HepG2 (cell line): ENCODE measurements at regions not wholly inside any gene's neighbourhood (a gene's known extent, or its start where the extent isn't known, plus 50 kb on each side); places are given as distances from the start of the nearest gene placed in this dataset.
"Not testable (repeated sequence)": the region's sequence is repeated elsewhere in the genome, so short reads cannot be mapped to it uniquely, and the experiment has no call there.

Source experiments
- ATAC-seq: fragments of 200-7000 bp; cut with Tn5 transposase; 3 replicates; pipeline ENCODE4 v1.9.1; 2020; ENCODE audit warnings: mild to moderate bottlenecking, moderate library complexity
- BruUV-seq: library from RNA; stranded (reverse); fragments of 400-500 nt; replicated peaks from 2 replicates; lab custom pipeline; 2021; lab: Mats Ljungman, UMichigan
- CTCF ChIA-PET: fragments of 300-600 bp; formaldehyde crosslinking; extraction: SDS; loops from one replicate; lab custom pipeline; 2021; ENCODE audit warnings: low total read pairs, inconsistent platforms, low intra/inter-chr PET ratio; lab: Yijun Ruan, JAX
- POLR2A ChIA-PET: fragments of 350-600 bp; sonication (Branson Sonifier 250); formaldehyde crosslinking; loops from one replicate; lab custom pipeline; 2020; ENCODE audit warnings: antibody characterized with exemption, inconsistent platforms; lab: Yijun Ruan, JAX
- DNase-seq: peaks from one replicate; pipeline ENCODE4 v3.0.0-alpha.2; 2015; ENCODE audit warnings: low spot score
- FAIRE-seq: peaks from 3 replicates; lab custom pipeline; 2011; peaks lifted over from hg19 to GRCh38; lab: Jason Lieb, UNC
- H2AFZ ChIP-seq: one replicate; pipeline ENCODE4 v1.6.1; 2011; ENCODE audit warnings: low read length, inconsistent platforms
- H3K27ac ChIP-seq: fragments of 300-600 bp; 3 replicates; pipeline ENCODE4 v1.8.0; 2011; ENCODE audit warnings: mixed run types, mild to moderate bottlenecking, mixed read lengths, low read length, inconsistent platforms; ENCODE audit not compliant: insufficient read depth; ENCODE audit errors: extremely low read length
- H3K27me3 ChIP-seq, 2 experiments: fragments of 200-600 bp in 1 of 2; 2 replicates in 1 of 2; 3 replicates in 1 of 2; pipeline versions ENCODE4 v1.6.0 to v1.8.0; 2011; ENCODE audit warnings: low read length in 2 of 2, mild to moderate bottlenecking in 2 of 2, moderate library complexity in 2 of 2, inconsistent platforms in 1 of 2; ENCODE audit not compliant: insufficient read depth in 2 of 2, control insufficient read depth in 1 of 2
- H3K36me3 ChIP-seq, 2 experiments: fragments of 200-600 bp in 1 of 2; replicated peaks in 1 of 2; 2 replicates in 1 of 2; 3 replicates in 1 of 2; pipeline versions ENCODE4 v1.5.1 to v1.8.0; 2011; ENCODE audit warnings: low read length in 2 of 2, inconsistent platforms in 1 of 2; ENCODE audit not compliant: insufficient read depth in 2 of 2, control insufficient read depth in 1 of 2
- H3K4me1 ChIP-seq: 2 replicates; pipeline ENCODE4 v1.5.1; 2012; ENCODE audit warnings: low read length, inconsistent platforms; ENCODE audit not compliant: insufficient read depth
- H3K4me2 ChIP-seq: 2 replicates; pipeline ENCODE4 v1.6.0; 2011; ENCODE audit warnings: low read depth, low read length, inconsistent platforms
- H3K4me3 ChIP-seq, 3 experiments: fragments of 200-600 bp in 1 of 3; sonication (generic), shearing (Covaris generic) in 1 of 3; replicated peaks in 1 of 3; 2 replicates each; pipeline ENCODE4 v1.5.1; 2011 to 2016; ENCODE audit warnings: low read length in 3 of 3, inconsistent platforms in 2 of 3, low read depth in 2 of 3, mild to moderate bottlenecking in 2 of 3, control low read depth in 1 of 3, mixed read lengths in 1 of 3; ENCODE audit not compliant: insufficient read depth in 1 of 3
- H3K79me2 ChIP-seq: one replicate; pipeline ENCODE4 v1.6.1; 2011; ENCODE audit warnings: low read length, inconsistent platforms; ENCODE audit not compliant: insufficient read depth
- H3K9ac ChIP-seq: 2 replicates; pipeline ENCODE4 v1.6.0; 2011; ENCODE audit warnings: mild to moderate bottlenecking, low read depth, low read length, inconsistent platforms; ENCODE audit not compliant: insufficient read depth
- H3K9me3 ChIP-seq: 2 replicates; pipeline ENCODE4 v1.5.1; 2012; ENCODE audit warnings: mild to moderate bottlenecking, low read length
- H4K20me1 ChIP-seq: 2 replicates; pipeline ENCODE4 v1.6.0; 2011; ENCODE audit warnings: inconsistent platforms, mild to moderate bottlenecking, low read length, moderate library complexity; ENCODE audit not compliant: insufficient read depth
- ATF7-NPFF ChIP-seq: sonication (generic); formaldehyde crosslinking; IDR thresholded peaks from 2 replicates; pipeline ENCODE4 v1.8.1; 2023; ENCODE audit warnings: mild to moderate bottlenecking, low read depth, missing genetic modification reagents, moderate library complexity
- CENPX ChIP-seq: sonication (generic); formaldehyde crosslinking; IDR thresholded peaks from 2 replicates; pipeline ENCODE4 v1.9.0; 2021; ENCODE audit warnings: mild to moderate bottlenecking, missing genetic modification reagents, moderate library complexity
- CHD2 ChIP-seq: IDR thresholded peaks from 2 replicates; pipeline ENCODE4 v1.6.1; 2011; ENCODE audit warnings: low read depth, low read length, improper control_type of control experiment
- FOXC1 ChIP-seq: sonication (generic); formaldehyde crosslinking; IDR thresholded peaks from 2 replicates; pipeline ENCODE4 v1.8.0; 2022; ENCODE audit warnings: mild to moderate bottlenecking, missing genetic modification reagents, borderline replicate concordance
- HMG20A ChIP-seq: IDR thresholded peaks from 2 replicates; pipeline ENCODE4 v1.6.1; 2016; ENCODE audit warnings: borderline replicate concordance
- SIN3B ChIP-seq: fragments of 150-350 bp; IDR thresholded peaks from 2 replicates; pipeline ENCODE4 v1.6.1; 2014; ENCODE audit warnings: low read length
- SYNCRIP ChIP-seq: fragments of 200-400 bp; formaldehyde crosslinking; IDR thresholded peaks from 2 replicates; pipeline ENCODE4 v1.6.1; 2018; ENCODE audit warnings: mild to moderate bottlenecking, low read depth, low read length; ENCODE audit not compliant: insufficient read depth
- ZNF460 ChIP-seq: sonication (generic); formaldehyde crosslinking; IDR thresholded peaks from 2 replicates; pipeline ENCODE4 v1.5.1; 2020; ENCODE audit warnings: missing genetic modification reagents, mild to moderate bottlenecking, borderline replicate concordance
- WGBS: methylation state at CpG from one replicate; pipeline ENCODE4 v1.1.6; 2017; ENCODE audit warnings: low lambda C conversion rate; 5-methylcytosine and 5-hydroxymethylcytosine counted together
- in situ Hi-C: cut with HindIII; loops from 2 replicates; pipeline ENCODE4 v1.10.0; 2017; ENCODE audit warnings: low pct_unique_long_range_greater_than_20kb; ENCODE audit not compliant: extremely low pct_ligation_motif_present
- intact Hi-C: fragments of 100-400 bp; cut with micrococcal nuclease; formaldehyde crosslinking; loops from one replicate; pipeline ENCODE4 v1.10.0; 2022; ENCODE audit not compliant: unreplicated experiment
- TF ChIP-seq, protein P1 (sequence below): sonication (generic); formaldehyde crosslinking; IDR thresholded peaks from 2 replicates; pipeline ENCODE4 v1.8.1; 2022; ENCODE audit warnings: mild to moderate bottlenecking, missing genetic modification reagents
- TF ChIP-seq, protein P2 (sequence below): sonication (generic); formaldehyde crosslinking; IDR thresholded peaks from 2 replicates; pipeline ENCODE4 v1.9.0; 2022; ENCODE audit warnings: missing genetic modification reagents, mild to moderate bottlenecking, borderline replicate concordance

DNA sequence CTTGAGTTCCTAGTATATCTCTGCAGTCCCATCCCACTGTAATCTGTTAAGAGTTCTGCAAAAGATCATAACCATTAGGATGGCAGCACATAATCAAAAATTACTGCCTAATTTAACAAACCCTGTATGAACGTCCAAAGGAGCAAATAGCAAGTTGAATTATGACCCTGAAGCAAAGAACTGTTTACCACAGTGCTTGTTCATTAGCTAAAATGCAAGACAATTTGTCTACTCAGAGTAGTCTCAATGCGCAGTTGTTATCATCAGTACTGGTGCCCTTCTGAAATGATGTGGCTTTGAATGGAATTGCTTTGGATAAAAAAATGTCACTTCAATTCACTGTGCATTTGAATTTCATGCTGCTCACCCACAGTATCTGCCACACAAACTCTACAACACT, 817.0 kb downstream of the SORCS1 start (continued):
- TF ChIP-seq FOXC1 (CRISPR knock-in tag) (no peak), SYNCRIP (no peak), ZNF460 (no peak)

DNA sequence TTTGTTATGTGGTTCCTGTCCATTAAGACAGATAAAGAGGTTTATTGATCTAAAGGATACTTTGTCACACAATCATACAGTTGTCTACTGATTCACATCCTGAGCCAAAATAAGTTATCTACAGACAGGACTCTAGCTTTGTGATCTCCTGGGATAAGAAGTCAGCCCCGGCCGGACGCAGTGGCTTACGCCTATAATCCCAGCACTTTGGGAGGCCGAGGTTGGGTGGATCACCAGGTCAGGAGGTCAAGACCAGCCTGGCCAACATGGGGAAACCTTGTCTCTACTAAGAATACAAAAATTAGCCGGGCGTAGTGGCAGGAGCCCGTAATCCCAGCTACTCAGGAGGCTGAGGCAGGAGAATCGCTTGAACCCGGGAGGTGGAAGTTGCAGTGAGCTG, 821.0 kb downstream of the SORCS1 start:
- intact Hi-C loops, in situ Hi-C loops, FAIRE-seq, CTCF ChIA-PET, H3K4me2 ChIP-seq, POLR2A ChIA-PET, H3K79me2 ChIP-seq, ATAC-seq, DNase-seq, H3K9ac ChIP-seq, H3K4me1 ChIP-seq, H3K4me3 ChIP-seq, H3K27ac ChIP-seq, H2AFZ ChIP-seq, H3K27me3 ChIP-seq, BruUV-seq, H3K36me3 ChIP-seq, H4K20me1 ChIP-seq: not testable (repeated sequence)
- WGBS: 17% methylated on average over 6 of the region's 10 CpGs
- H3K9me3 ChIP-seq: peaks cover 70% of the 10 kb centered on the region

DNA sequence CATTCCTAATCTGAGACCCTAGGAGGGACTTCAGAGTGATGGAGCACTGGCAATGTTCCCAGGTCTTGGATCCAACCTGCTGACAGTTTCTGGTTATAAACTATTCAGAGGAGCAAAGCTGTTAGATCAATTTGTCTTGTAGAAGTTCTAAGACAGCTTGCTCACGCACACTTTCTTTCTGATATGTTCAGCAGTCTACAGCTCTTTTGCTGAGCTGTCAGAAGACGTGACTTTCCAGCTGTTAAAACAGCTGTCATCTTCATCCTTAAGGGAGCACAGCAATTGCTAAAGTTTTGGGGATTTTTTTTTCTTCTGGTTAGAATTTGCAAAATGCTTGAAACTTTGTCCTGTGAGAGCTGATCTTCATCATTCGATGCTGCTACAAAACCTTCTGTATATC, 823.1 kb downstream of the SORCS1 start:
- Histone ChIP-seq H3K4me3 (no peak overlapping the region), H3K9ac (no peak overlapping the region), H3K9me3 (peaks cover 79% of the 10 kb centered on the region), H4K20me1 (no peaks in the 10 kb centered on the region), H3K27ac (no peak overlapping the region), H3K36me3 (no peaks in the 10 kb centered on the region)
- intact Hi-C loops: no loop called here
- no TSS peak for BruUV-seq
- CTCF ChIA-PET: no interaction called here
- no peak for DNase-seq
- WGBS: 23% methylated on average over 3 of the region's 3 CpGs
- TF ChIP-seq, protein P1, sequence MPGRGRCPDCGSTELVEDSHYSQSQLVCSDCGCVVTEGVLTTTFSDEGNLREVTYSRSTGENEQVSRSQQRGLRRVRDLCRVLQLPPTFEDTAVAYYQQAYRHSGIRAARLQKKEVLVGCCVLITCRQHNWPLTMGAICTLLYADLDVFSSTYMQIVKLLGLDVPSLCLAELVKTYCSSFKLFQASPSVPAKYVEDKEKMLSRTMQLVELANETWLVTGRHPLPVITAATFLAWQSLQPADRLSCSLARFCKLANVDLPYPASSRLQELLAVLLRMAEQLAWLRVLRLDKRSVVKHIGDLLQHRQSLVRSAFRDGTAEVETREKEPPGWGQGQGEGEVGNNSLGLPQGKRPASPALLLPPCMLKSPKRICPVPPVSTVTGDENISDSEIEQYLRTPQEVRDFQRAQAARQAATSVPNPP (CRISPR knock-in tag): no peak
- TF ChIP-seq SIN3B (no peak), CHD2 (no peak), ATF7-NPFF (CRISPR knock-in tag) (no peak), HMG20A (CRISPR knock-in tag) (no peak), CENPX (CRISPR knock-in tag) (no peak)
- TF ChIP-seq, protein P2, sequence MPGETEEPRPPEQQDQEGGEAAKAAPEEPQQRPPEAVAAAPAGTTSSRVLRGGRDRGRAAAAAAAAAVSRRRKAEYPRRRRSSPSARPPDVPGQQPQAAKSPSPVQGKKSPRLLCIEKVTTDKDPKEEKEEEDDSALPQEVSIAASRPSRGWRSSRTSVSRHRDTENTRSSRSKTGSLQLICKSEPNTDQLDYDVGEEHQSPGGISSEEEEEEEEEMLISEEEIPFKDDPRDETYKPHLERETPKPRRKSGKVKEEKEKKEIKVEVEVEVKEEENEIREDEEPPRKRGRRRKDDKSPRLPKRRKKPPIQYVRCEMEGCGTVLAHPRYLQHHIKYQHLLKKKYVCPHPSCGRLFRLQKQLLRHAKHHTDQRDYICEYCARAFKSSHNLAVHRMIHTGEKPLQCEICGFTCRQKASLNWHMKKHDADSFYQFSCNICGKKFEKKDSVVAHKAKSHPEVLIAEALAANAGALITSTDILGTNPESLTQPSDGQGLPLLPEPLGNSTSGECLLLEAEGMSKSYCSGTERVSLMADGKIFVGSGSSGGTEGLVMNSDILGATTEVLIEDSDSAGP (CRISPR knock-in tag): no peak
- TF ChIP-seq, all 625 proteins: peak for 0
- POLR2A ChIA-PET: no interaction called here
- no peak overlapping the region for H2AFZ ChIP-seq
- FAIRE-seq (no peak), ATAC-seq (no peak)
- in situ Hi-C loops: no loop called here
- H3K79me2 ChIP-seq: no peaks in the 10 kb centered on the region
- H3K4me2 ChIP-seq: no peak overlapping the region
- no peaks in the 10 kb centered on the region for H3K27me3 ChIP-seq
- no peaks in the 10 kb centered on the region for H3K4me1 ChIP-seq
